K562 (cell line): ENCODE measurements at regions not wholly inside any gene's neighbourhood (a gene's known extent, or its start where the extent isn't known, plus 50 kb on each side); places are given as distances from the start of the nearest gene placed in this dataset.
"Not testable (repeated sequence)": the region's sequence is repeated elsewhere in the genome, so short reads cannot be mapped to it uniquely, and the experiment has no call there.

Experiments used
- ATAC-seq: fragments of 200-7000 bp; cut with Tn5 transposase; 3 replicates; pipeline ENCODE4 v1.9.1; 2020; ENCODE audit warnings: moderate library complexity
- BruUV-seq: library from RNA; stranded (reverse); fragments of 400-500 nt; replicated peaks from 2 replicates; lab custom pipeline; 2021; lab: Mats Ljungman, UMichigan
- CTCF ChIA-PET: fragments of 300-600 bp; formaldehyde crosslinking; extraction: SDS; loops from one replicate; lab custom pipeline; 2021; ENCODE audit warnings: low intra/inter-chr PET ratio; lab: Yijun Ruan, JAX
- POLR2A ChIA-PET: fragments of 300-600, 350-650 bp; sonication (Branson Sonifier 250); formaldehyde crosslinking; extraction: SDS; loops from one replicate; lab custom pipeline; 2021; ENCODE audit warnings: antibody characterized with exemption, inconsistent platforms; lab: Yijun Ruan, JAX
- DNase-seq, 4 experiments: peaks; one replicate each; pipeline versions ENCODE4 v3.0.0 to v3.0.0-alpha.2; 2011 to 2018; ENCODE audit warnings: low spot score in 3 of 4, mixed read lengths in 3 of 4; ENCODE audit errors: extremely low read depth in 1 of 4
- FAIRE-seq: peaks from 2 replicates; lab custom pipeline; 2011; peaks lifted over from hg19 to GRCh38; lab: Jason Lieb, UNC
- H2AFZ ChIP-seq: 2 replicates; pipeline ENCODE4 v1.6.0; 2011; ENCODE audit warnings: low read depth, low read length, control low read depth, inconsistent platforms
- H3K27ac ChIP-seq: fragments of 200-600 bp; 3 replicates; pipeline ENCODE4 v1.8.0; 2011; ENCODE audit warnings: low read depth, mild to moderate bottlenecking, control low read depth, inconsistent platforms, low read length, moderate library complexity, mixed read lengths; ENCODE audit errors: extremely low read depth
- H3K27me3 ChIP-seq, 2 experiments: fragments of 300-600 bp in 1 of 2; 2 replicates in 1 of 2; 3 replicates in 1 of 2; pipeline versions ENCODE4 v1.6.0 to v1.8.0; 2011; ENCODE audit warnings: inconsistent platforms in 2 of 2, low read length in 2 of 2, mild to moderate bottlenecking in 1 of 2, mixed read lengths in 1 of 2, moderate library complexity in 1 of 2; ENCODE audit not compliant: control insufficient read depth in 2 of 2, insufficient read depth in 2 of 2
- H3K36me3 ChIP-seq: fragments of 300-600 bp; 3 replicates; pipeline ENCODE4 v1.8.0; 2011; ENCODE audit warnings: mild to moderate bottlenecking, low read length, inconsistent platforms; ENCODE audit not compliant: control insufficient read depth, insufficient read depth
- H3K4me1 ChIP-seq, 2 experiments: fragments of 200-600 bp in 1 of 2; replicated peaks in 1 of 2; 2 replicates in 1 of 2; 3 replicates in 1 of 2; pipeline versions ENCODE4 v1.5.1 to v1.8.0; 2011; ENCODE audit warnings: inconsistent platforms in 2 of 2, low read length in 2 of 2, mild to moderate bottlenecking in 1 of 2, mixed read lengths in 1 of 2, moderate library complexity in 1 of 2; ENCODE audit not compliant: control insufficient read depth in 2 of 2, insufficient read depth in 2 of 2
- H3K4me2 ChIP-seq: 2 replicates; pipeline ENCODE4 v1.6.1; 2011; ENCODE audit warnings: low read length, control low read depth, inconsistent platforms, mixed read lengths; ENCODE audit not compliant: insufficient read depth
- H3K4me3 ChIP-seq: fragments of 200-600 bp; sonication (generic), shearing (Covaris generic); 2 replicates; pipeline ENCODE4 v1.5.1; 2016; ENCODE audit warnings: control low read depth, inconsistent platforms
- H3K79me2 ChIP-seq: fragments of 200-600 bp; 3 replicates; pipeline ENCODE4 v1.8.0; 2011; ENCODE audit warnings: low read length, inconsistent platforms; ENCODE audit not compliant: control insufficient read depth, insufficient read depth
- H3K9ac ChIP-seq, 2 experiments: 2 replicates each; pipeline versions ENCODE4 v1.6.0 to v1.6.1; 2011; ENCODE audit warnings: low read depth in 2 of 2, low read length in 2 of 2, control low read depth in 1 of 2, inconsistent platforms in 1 of 2, mild to moderate bottlenecking in 1 of 2, mixed read lengths in 1 of 2; ENCODE audit not compliant: insufficient read depth in 1 of 2
- H3K9me1 ChIP-seq: one replicate; pipeline ENCODE4 v1.6.0; 2011; ENCODE audit warnings: inconsistent platforms, mild to moderate bottlenecking, low read length, moderate library complexity; ENCODE audit not compliant: control insufficient read depth, insufficient read depth
- H3K9me3 ChIP-seq: replicated peaks from 2 replicates; pipeline ENCODE4 v1.5.1; 2011; ENCODE audit warnings: low read depth, low read length, inconsistent platforms; ENCODE audit not compliant: control insufficient read depth, insufficient read depth
- H4K20me1 ChIP-seq: replicated peaks from 2 replicates; pipeline ENCODE4 v1.6.1; 2011; ENCODE audit warnings: low read length, inconsistent platforms, mixed read lengths; ENCODE audit not compliant: control insufficient read depth, insufficient read depth
- FOSL1 ChIP-seq: fragments of 200-800 bp; sonication (Bioruptor generic); conservative IDR thresholded peaks from 2 replicates; pipeline ENCODE4 v1.6.1; 2016; ENCODE audit warnings: missing genetic modification characterization, missing compliant biosample characterization
- ZFP1 ChIP-seq: fragments of 450-650 bp; formaldehyde crosslinking; IDR thresholded peaks from 2 replicates; pipeline ENCODE4 v1.4.0; 2020; ENCODE audit warnings: mild to moderate bottlenecking, mixed read lengths
- WGBS: fragments of 100-300 bp; shearing (Covaris generic); methylation state at CpG from one replicate; pipeline ENCODE4 v1.1.6; 2016; ENCODE audit warnings: low coverage, mixed read lengths; ENCODE audit not compliant: insufficient coverage; ENCODE audit errors: missing lambda C conversion rate; 5-methylcytosine and 5-hydroxymethylcytosine counted together
- in situ Hi-C: fragments of 300-500 bp; cut with MboI; formaldehyde crosslinking; loops from 4 replicates; pipeline ENCODE4 v1.15.0; 2018; ENCODE audit warnings: inconsistent platforms, mixed read lengths
- intact Hi-C: fragments of 100-400 bp; cut with micrococcal nuclease; formaldehyde crosslinking; loops from 2 replicates; pipeline ENCODE4 v1.14.2; 2022
- TF ChIP-seq, protein P1 (sequence below): fragments of 450-650 bp; IDR thresholded peaks from 2 replicates; pipeline ENCODE4 v1.6.1; 2016; ENCODE audit warnings: low read depth, mild to moderate bottlenecking, moderate library complexity

DNA sequence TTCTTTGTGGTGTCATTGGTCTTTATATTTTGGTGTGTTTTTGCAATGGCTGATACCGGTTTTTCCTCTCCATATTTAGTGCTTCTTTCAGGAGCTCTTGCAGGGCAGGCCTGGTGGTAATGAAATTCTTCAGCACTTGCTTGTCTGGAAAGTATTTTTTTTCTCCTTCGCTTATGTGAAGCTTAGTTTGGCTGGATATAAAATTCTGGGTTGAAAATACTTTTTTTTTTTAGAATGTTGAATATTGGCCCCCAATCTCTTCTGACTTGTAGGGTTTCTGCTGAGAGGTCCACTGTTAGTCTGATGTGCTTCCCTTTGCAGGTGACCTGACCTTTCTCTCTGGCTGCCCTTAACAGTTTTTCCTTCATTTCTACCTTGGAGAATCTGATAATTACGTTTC lies 82.7 kb downstream of the XCL2 start:
- intact Hi-C loops, result not testable (repeated sequence)

DNA sequence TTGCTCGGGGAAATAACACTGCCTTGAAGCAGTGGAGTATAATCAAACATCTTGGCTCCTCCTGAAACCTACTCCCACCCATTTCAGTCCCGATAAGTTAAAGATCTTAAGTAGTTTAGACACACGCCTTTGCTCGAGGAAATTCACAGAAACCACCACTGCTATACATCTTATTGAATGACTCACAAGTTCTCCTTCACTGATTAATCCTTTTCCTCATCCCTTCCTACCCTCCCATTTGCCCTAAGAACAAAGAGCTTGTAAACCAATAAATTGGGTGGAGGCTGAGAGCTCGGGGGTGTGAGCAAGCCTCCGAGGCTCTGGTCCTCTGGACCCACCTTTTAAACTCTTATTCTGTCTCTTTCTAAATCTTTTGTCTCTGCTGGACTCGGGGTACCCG lies 86.5 kb downstream of the XCL2 start:
- POLR2A ChIA-PET, in situ Hi-C loops: not testable (repeated sequence)

More for the DNA sequence above, 82.7 kb downstream of the XCL2 start:
- H3K4me2 ChIP-seq, H3K4me3 ChIP-seq, H3K36me3 ChIP-seq, CTCF ChIA-PET, H3K9me1 ChIP-seq, BruUV-seq, in situ Hi-C loops, FAIRE-seq, ATAC-seq, H3K27me3 ChIP-seq, DNase-seq, H3K79me2 ChIP-seq, H4K20me1 ChIP-seq, H3K9ac ChIP-seq, H3K27ac ChIP-seq, H3K4me1 ChIP-seq, H3K9me3 ChIP-seq, H2AFZ ChIP-seq: not testable (repeated sequence)
- POLR2A ChIA-PET, result interaction anchor here (0.7 to 1.6 kb wide), 3 partner anchors 9 to 37 kb away, joined by 3 read pairs; no protein-coding TSS in a partner anchor
- TF ChIP-seq ZFP1 (CRISPR knock-in tag), result peak; percentile 66; the same call in 1 of the 2 replicates
- WGBS, result 1% methylated on average over 3 of the region's 3 CpGs

More for the DNA sequence above, 86.5 kb downstream of the XCL2 start:
- H3K4me1 ChIP-seq, intact Hi-C loops, H3K9me3 ChIP-seq, H3K4me3 ChIP-seq, H3K27me3 ChIP-seq, DNase-seq, H4K20me1 ChIP-seq, H3K36me3 ChIP-seq, ATAC-seq, FAIRE-seq, H3K9ac ChIP-seq, H3K9me1 ChIP-seq, H3K27ac ChIP-seq, H2AFZ ChIP-seq, H3K4me2 ChIP-seq, H3K79me2 ChIP-seq, CTCF ChIA-PET, BruUV-seq: not testable (repeated sequence)
- peak; percentile 51; the same call in 1 of the 2 replicates for TF ChIP-seq FOSL1 (tag)
- TF ChIP-seq, protein P1, sequence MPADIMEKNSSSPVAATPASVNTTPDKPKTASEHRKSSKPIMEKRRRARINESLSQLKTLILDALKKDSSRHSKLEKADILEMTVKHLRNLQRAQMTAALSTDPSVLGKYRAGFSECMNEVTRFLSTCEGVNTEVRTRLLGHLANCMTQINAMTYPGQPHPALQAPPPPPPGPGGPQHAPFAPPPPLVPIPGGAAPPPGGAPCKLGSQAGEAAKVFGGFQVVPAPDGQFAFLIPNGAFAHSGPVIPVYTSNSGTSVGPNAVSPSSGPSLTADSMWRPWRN, result peak; percentile 73; the same call in 1 of the 2 replicates
- under 1% methylated on average over 8 of the region's 8 CpGs for WGBS
